NCI-H82 treated with DMSO at 0.1 percent for 48 hours (cell line): ENCODE measurements at regions not wholly inside any gene's neighbourhood (a gene's known extent, or its start where the extent isn't known, plus 50 kb on each side); places are given as distances from the start of the nearest gene placed in this dataset.
"Not testable (repeated sequence)": the region's sequence is repeated elsewhere in the genome, so short reads cannot be mapped to it uniquely, and the experiment has no call there.

Experiments
- DNase-seq: peaks from one replicate; lab custom pipeline; 2025; ENCODE audit not compliant: unreplicated experiment; lab: John Stamatoyannopoulos, UW

- no peak for DNase-seq
Observed at GRCh38 chr12:131333621-131334440, 377.1 kb upstream of the SFSWAP start.

- DNase-seq = no peak
Observed at GRCh38 chr12:131334835-131335234, 376.1 kb upstream of the SFSWAP start.

GRCh38 chr12:131335456-131335855 lies 375.4 kb upstream of the SFSWAP start:
- no peak for DNase-seq

- DNase-seq = not testable (repeated sequence)
Observed at GRCh38 chr12:131337861-131338260, 373.0 kb upstream of the SFSWAP start.

GRCh38 chr12:131340616-131341210 lies 370.2 kb upstream of the SFSWAP start:
- no peak for DNase-seq

- not testable (repeated sequence) for DNase-seq
Observed at GRCh38 chr12:131341608-131342007, 369.3 kb upstream of the SFSWAP start.

GRCh38 chr12:131343436-131343835 lies 367.5 kb upstream of the SFSWAP start:
- not testable (repeated sequence) for DNase-seq

GRCh38 chr12:131344715-131345520 lies 366.0 kb upstream of the SFSWAP start:
- not testable (repeated sequence) for DNase-seq

GRCh38 chr12:131345521-131346436 lies 365.1 kb upstream of the SFSWAP start:
- no peak for DNase-seq

GRCh38 chr12:131346555-131347344 lies 364.1 kb upstream of the SFSWAP start:
- no peak for DNase-seq

GRCh38 chr12:131347345-131347714 lies 363.6 kb upstream of the SFSWAP start:
- no peak for DNase-seq

- no peak for DNase-seq
Observed at GRCh38 chr12:131347732-131348131, 363.2 kb upstream of the SFSWAP start.

- no peak for DNase-seq
Observed at GRCh38 chr12:131348231-131348630, 362.7 kb upstream of the SFSWAP start.

GRCh38 chr12:131348646-131349045 lies 362.2 kb upstream of the SFSWAP start:
- DNase-seq = no peak

- no peak for DNase-seq
Observed at GRCh38 chr12:131349397-131350127, 361.3 kb upstream of the SFSWAP start.

- DNase-seq = no peak
Observed at GRCh38 chr12:131350943-131351318, 360.0 kb upstream of the SFSWAP start.

GRCh38 chr12:131351319-131352028 lies 359.4 kb upstream of the SFSWAP start:
- no peak for DNase-seq

- DNase-seq = no peak
Observed at GRCh38 chr12:131352296-131352900, 358.5 kb upstream of the SFSWAP start.
